MM.1S (cell line): ENCODE measurements at regions not wholly inside any gene's neighbourhood (a gene's known extent, or its start where the extent isn't known, plus 50 kb on each side); places are given as distances from the start of the nearest gene placed in this dataset.

Source experiments
- CTCF ChIP-seq: fragments of 300-600 bp; sonication (generic); IDR thresholded peaks from 2 replicates; pipeline ENCODE4 v1.5.1; 2016; ENCODE audit warnings: antibody characterized with exemption, low read length, mixed read lengths
- EZH2 ChIP-seq: fragments of 300-600 bp; sonication (generic); optimal IDR thresholded peaks from 2 replicates; pipeline ENCODE3; 2017; ENCODE audit warnings: low read depth, mild to moderate bottlenecking, antibody characterized with exemption, low read length, mixed read lengths
- EZH2phosphoT487 ChIP-seq: fragments of 300-600 bp; sonication (generic); IDR thresholded peaks from 2 replicates; pipeline ENCODE4 v1.6.1; 2018; ENCODE audit warnings: antibody characterized with exemption, low read length

- no peak for TF ChIP-seq CTCF
- no peak for TF ChIP-seq EZH2
- no peak for TF ChIP-seq EZH2phosphoT487
Measured at GRCh38 chr3:182585532-182586150, 207.7 kb upstream of the ATP11B start.
